Gastroesophageal sphincter (tissue), 4 donors: ENCODE measurements at regions not wholly inside any gene's neighbourhood (a gene's known extent, or its start where the extent isn't known, plus 50 kb on each side); places are given as distances from the start of the nearest gene placed in this dataset.

ENCODE experiments used
- ATAC-seq: fragments of 150-250 bp; one replicate; pipeline ENCODE4 v1.9.1; 2016; ENCODE audit warnings: mild to moderate bottlenecking, moderate library complexity
- H3K27ac ChIP-seq, 4 donors: fragments of 200-600 bp; sonication (generic) in 3 of 4; 1 replicate in 3 of 4; 2 replicates in 1 of 4; pipeline ENCODE4 v1.5.1; 2016 to 2019
- H3K27me3 ChIP-seq: fragments of 200-600 bp; sonication (generic); one replicate; pipeline ENCODE4 v1.5.1; 2019
- H3K36me3 ChIP-seq, 2 donors: fragments of 200-600 bp; sonication (generic); one replicate each; pipeline ENCODE4 v1.5.1; 2019; ENCODE audit warnings: control low read depth in 1 of 2
- H3K4me1 ChIP-seq, 3 donors: fragments of 200-600 bp; sonication (generic); 1 replicate in 2 of 3; 2 replicates in 1 of 3; pipeline ENCODE4 v1.5.1; 2016 to 2019; ENCODE audit warnings: control low read depth in 2 of 3
- H3K4me3 ChIP-seq, 2 donors: fragments of 200-600 bp; sonication (generic); one replicate each; pipeline ENCODE4 v1.5.1; 2019; ENCODE audit warnings: mild to moderate bottlenecking in 1 of 2, moderate library complexity in 1 of 2
- H3K9me3 ChIP-seq, 3 donors: fragments of 200-600 bp; sonication (generic); one replicate each; pipeline ENCODE4 v1.5.1; 2017 to 2019; ENCODE audit warnings: control low read depth in 2 of 3
- EP300 ChIP-seq: sonication (generic); formaldehyde crosslinking; IDR thresholded peaks from one replicate; pipeline ENCODE4 v1.6.1; 2017; ENCODE audit warnings: antibody characterized with exemption, mild to moderate bottlenecking
- POLR2A ChIP-seq, 2 donors: fragments of 450-650 bp; IDR thresholded peaks; one replicate each; pipeline ENCODE4 v1.6.1; 2017; ENCODE audit warnings: antibody characterized with exemption in 2 of 2, mild to moderate bottlenecking in 2 of 2, moderate library complexity in 1 of 2
- POLR2AphosphoS5 ChIP-seq: sonication (generic); formaldehyde crosslinking; IDR thresholded peaks from one replicate; pipeline ENCODE4 v1.6.1; 2017; ENCODE audit warnings: antibody characterized with exemption
- WGBS, 2 donors: methylation state at CpG; one replicate each; pipeline ENCODE4 v1.1.5; 2018; ENCODE audit warnings: low coverage in 1 of 2; 5-methylcytosine and 5-hydroxymethylcytosine counted together
- small RNA-seq, 4 donors: library from RNA; depleted of rRNA; stranded (forward); fragments of <200 nt; gene quantifications; one replicate each; pipeline ENCODE3, GENCODE V24; 2016
- TF ChIP-seq, protein P1 (sequence below), 4 experiments: fragments of 200-600 bp in 2 of 4; fragments of 450-650 bp in 2 of 4; sonication (generic) in 1 of 4; IDR thresholded peaks; one replicate each; pipeline ENCODE4 v1.5.1; 2017 to 2019; ENCODE audit warnings: antibody characterized with exemption in 4 of 4, mild to moderate bottlenecking in 2 of 4, moderate library complexity in 2 of 4

- ATAC-seq = no peak
- Histone ChIP-seq H3K27ac (no peak overlapping the region), H3K9me3 (no peaks in the 10 kb centered on the region), H3K36me3 (no peaks in the 10 kb centered on the region), H3K27me3 (no peaks in the 10 kb centered on the region), H3K4me1 (no peaks in the 10 kb centered on the region), H3K4me3 (no peak overlapping the region)
- no peak for TF ChIP-seq POLR2A (IDR thresholded peaks at IDR 0.05)
- TF ChIP-seq POLR2AphosphoS5 = no peak
- TF ChIP-seq, protein P1, sequence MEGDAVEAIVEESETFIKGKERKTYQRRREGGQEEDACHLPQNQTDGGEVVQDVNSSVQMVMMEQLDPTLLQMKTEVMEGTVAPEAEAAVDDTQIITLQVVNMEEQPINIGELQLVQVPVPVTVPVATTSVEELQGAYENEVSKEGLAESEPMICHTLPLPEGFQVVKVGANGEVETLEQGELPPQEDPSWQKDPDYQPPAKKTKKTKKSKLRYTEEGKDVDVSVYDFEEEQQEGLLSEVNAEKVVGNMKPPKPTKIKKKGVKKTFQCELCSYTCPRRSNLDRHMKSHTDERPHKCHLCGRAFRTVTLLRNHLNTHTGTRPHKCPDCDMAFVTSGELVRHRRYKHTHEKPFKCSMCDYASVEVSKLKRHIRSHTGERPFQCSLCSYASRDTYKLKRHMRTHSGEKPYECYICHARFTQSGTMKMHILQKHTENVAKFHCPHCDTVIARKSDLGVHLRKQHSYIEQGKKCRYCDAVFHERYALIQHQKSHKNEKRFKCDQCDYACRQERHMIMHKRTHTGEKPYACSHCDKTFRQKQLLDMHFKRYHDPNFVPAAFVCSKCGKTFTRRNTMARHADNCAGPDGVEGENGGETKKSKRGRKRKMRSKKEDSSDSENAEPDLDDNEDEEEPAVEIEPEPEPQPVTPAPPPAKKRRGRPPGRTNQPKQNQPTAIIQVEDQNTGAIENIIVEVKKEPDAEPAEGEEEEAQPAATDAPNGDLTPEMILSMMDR (IDR thresholded peaks at IDR 0.05) = no peak
- TF ChIP-seq EP300 = no peak
Observed at GRCh38 chr5:77140350-77140749, 53.3 kb upstream of the ZBED3 start.

- H3K4me3 ChIP-seq = no peak overlapping the region
- no peak overlapping the region for H3K27ac ChIP-seq
- H3K36me3 ChIP-seq = no peaks in the 10 kb centered on the region
- no peaks in the 10 kb centered on the region for H3K4me1 ChIP-seq
- H3K9me3 ChIP-seq = no peaks in the 10 kb centered on the region
- TF ChIP-seq POLR2A (IDR thresholded peaks at IDR 0.05) (no peak), POLR2AphosphoS5 (peak; percentile 82), EP300 (no peak)
- TF ChIP-seq, protein P1 (IDR thresholded peaks at IDR 0.05) = no peak
- 40 to 79% methylated on average over 4 of the region's 5 CpGs for WGBS, 2 donors
- H3K27me3 ChIP-seq = no peaks in the 10 kb centered on the region
- ATAC-seq = peak; percentile 48
Observed at GRCh38 chr5:77139001-77139400, 51.9 kb upstream of the ZBED3 start.

Small RNA genes lying in the stretch of these regions (small RNA-seq; reads per million reads assigned to genes)
- gene HMGB1P35 = 0 reads per million in 4 donors
